DMS 273 treated with DMSO at 0.1 percent for 48 hours (cell line): ENCODE measurements at regions not wholly inside any gene's neighbourhood (a gene's known extent, or its start where the extent isn't known, plus 50 kb on each side); places are given as distances from the start of the nearest gene placed in this dataset.
"Not testable (repeated sequence)": the region's sequence is repeated elsewhere in the genome, so short reads cannot be mapped to it uniquely, and the experiment has no call there.

Experiments used
- DNase-seq: peaks from one replicate; lab custom pipeline; 2025; lab: John Stamatoyannopoulos, UW

- no peak for DNase-seq
Measured at GRCh38 chr20:53693262-53693871, 99.7 kb upstream of the ZNF217 start.

DNA sequence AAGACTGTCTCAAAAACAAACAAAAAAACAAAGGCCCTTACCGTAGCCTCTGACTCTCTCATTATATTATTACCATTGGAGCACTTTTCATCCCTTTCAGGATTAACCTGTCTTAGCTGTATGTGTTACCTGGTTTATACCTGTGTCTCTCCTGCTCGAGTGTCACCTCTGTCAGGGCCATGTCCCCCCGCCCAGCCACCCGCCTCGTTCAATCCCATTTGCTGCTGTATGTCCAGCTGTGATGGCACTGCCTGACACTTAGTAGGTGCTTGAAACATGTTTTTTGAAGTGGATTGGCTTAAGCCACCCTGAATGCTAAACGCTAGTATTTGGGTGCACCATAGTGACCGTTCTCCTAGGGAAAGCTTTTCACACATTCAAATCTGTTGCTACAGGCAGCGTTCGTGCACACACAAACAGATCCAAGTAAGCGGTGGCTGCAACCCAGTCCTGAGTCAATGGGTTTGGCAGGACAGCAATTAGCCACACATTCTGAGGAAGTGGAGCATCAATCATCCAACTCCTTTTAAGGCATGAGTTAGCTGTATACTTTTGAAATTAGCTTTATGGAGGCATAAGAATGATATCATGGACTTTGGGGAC is 98.9 kb upstream of the ZNF217 start:
- DNase-seq, result no peak

- no peak for DNase-seq
Measured at GRCh38 chr20:53691811-53692192, 98.2 kb upstream of the ZNF217 start.

DNA sequence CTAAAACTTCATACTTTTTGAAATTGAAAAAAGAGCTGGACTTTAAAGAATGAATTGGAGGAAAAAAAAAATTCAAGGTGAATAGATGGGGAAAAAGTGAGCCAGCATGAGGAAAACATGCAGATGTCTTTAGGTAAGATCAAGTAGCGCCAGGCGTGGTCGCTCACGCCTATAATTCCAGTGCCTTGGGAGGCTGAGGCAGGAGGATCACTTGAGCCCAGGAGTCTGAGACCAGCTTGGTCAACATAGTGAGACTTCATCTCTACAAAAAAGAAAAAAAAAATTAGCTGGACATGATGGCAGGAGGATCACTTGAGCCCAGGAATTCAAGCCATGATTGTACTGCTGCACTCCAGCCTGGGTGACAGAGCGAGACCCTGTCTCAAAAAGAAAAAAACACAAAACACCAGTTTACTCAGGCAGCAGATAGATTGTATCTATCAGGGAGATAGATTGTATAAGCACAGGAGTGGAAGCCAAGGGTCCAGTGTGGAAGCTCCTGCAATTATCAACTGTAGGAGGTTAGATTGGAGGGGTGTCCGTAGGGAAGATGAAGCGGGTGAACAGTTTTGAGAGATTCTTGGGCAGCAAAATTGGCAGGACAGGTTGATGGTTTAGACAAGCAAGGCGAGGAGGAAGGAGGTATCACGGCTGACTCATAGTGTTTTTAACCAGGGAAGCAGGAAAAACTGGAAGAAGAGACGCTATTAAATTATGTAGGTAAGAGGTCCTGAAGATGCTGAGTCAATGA is 97.6 kb upstream of the ZNF217 start:
- DNase-seq, result no peak

DNA sequence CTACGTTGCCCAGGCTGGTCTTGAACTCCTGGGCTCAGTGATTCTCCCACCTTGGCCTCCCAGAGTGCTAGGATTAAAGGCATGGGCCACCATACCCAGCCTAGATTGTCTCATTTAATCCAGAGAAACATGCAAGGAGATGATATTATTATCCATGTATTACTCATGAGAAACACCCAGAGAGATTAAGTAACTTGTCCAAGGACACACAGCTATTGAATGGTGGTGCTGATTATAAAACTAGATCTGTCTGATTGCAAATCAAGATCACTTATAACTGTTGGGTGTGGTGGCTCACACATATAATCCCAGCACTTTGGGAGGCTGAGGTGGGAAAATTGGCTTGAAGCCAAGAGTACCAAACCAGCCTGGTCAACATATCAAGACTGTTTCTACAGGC is 94.4 kb upstream of the ZNF217 start:
- DNase-seq, result no peak

- no peak for DNase-seq
Measured at GRCh38 chr20:53685070-53685595, 91.5 kb upstream of the ZNF217 start.

DNA sequence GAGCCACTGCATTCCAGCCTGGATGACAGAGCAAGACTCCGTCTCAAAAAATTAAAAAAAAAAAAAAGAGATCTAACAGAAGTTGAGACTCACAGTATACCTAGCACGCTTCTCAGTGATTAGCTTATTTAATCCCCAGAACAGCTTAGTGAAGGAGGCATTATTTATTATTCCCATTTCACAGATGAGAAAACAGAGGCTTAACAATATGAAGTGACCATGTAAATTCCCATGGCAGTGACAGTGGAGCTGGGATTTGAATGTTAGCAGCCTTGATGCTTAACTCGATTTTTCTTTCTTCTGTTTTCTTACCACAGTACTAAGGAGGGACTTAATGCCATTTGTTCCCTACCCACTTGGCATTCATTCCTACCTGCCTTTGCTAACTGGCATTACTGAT is 89.9 kb upstream of the ZNF217 start:
- DNase-seq, result no peak

- DNase-seq, result no peak
Measured at GRCh38 chr20:53681352-53682212, 87.9 kb upstream of the ZNF217 start.

- DNase-seq, result no peak
Measured at GRCh38 chr20:53679597-53680309, 86.1 kb upstream of the ZNF217 start.

GRCh38 chr20:53678990-53679596 is 85.5 kb upstream of the ZNF217 start:
- DNase-seq, result no peak

- no peak for DNase-seq
Measured at GRCh38 chr20:53678315-53678989, 84.8 kb upstream of the ZNF217 start.

- no peak for DNase-seq
Measured at GRCh38 chr20:53677447-53678314, 84.0 kb upstream of the ZNF217 start.

DNA sequence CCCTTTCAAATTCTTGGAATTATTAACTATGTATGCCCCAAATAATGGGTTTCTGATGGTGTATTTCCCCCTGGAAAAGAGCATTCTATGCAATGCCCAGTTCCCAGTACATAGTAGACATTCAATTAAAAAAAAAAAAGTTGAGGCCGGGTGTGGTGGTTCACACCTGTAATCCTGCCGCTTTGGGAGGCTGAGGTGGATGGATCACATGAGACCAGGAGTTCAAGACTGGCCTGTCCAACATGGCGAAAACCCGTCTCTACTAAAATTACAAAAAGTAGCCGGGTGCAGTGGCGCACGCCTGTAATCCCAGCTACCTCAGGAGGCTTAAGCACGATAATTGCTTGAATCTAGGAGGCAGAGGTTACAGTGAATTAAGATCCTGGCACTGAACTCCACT is 83.3 kb upstream of the ZNF217 start:
- DNase-seq, result no peak

DNA sequence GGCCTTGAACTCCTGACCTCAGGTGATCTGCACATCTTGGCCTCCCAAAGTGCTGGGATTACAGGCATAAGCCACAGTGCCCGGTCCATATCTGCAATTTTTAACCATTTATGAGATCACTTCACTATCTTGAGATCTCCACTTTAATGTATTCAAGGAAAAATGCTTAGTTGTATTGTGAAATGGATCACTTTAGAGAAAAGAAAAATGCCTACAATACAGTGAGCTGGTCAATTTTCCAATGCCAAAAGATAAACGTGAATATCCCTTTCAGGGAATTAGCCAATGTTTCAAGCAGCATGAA is 82.8 kb upstream of the ZNF217 start:
- no peak for DNase-seq

- no peak for DNase-seq
Measured at GRCh38 chr20:53672484-53673129, 79.0 kb upstream of the ZNF217 start.

GRCh38 chr20:53671370-53671769 is 77.7 kb upstream of the ZNF217 start:
- no peak for DNase-seq

- DNase-seq, result not testable (repeated sequence)
Measured at GRCh38 chr20:53669517-53670313, 76.1 kb upstream of the ZNF217 start.

GRCh38 chr20:53668992-53669391 is 75.4 kb upstream of the ZNF217 start:
- no peak for DNase-seq
